Femur (tissue), 1 donor: ENCODE measurements at regions not wholly inside any gene's neighbourhood (a gene's known extent, or its start where the extent isn't known, plus 50 kb on each side); places are given as distances from the start of the nearest gene placed in this dataset.
"Not testable (repeated sequence)": the region's sequence is repeated elsewhere in the genome, so short reads cannot be mapped to it uniquely, and the experiment has no call there.

Experiments used
- DNase-seq: peaks from one replicate; pipeline ENCODE4 v3.0.0-alpha.2; 2017

DNA sequence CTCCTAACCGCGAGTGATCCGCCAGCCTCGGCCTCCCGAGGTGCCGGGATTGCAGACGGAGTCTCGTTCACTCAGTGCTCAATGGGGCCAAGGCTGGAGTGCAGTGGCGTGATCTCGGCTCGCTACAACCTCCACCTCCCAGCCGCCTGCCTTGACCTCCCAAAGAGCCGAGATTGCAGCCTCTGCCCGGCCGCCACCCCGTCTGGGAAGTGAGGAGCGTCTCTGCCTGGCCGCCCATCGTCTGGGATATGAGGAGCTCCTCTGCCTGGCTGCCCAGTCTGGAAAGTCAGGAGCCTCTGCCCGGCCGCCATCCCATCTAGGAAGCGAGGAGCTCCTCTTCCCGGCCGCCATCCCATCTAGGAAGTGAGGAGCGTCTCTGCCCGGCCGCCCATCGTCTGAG, 58.8 kb upstream of the ANKRD30BL start:
- DNase-seq: not testable (repeated sequence)

DNA sequence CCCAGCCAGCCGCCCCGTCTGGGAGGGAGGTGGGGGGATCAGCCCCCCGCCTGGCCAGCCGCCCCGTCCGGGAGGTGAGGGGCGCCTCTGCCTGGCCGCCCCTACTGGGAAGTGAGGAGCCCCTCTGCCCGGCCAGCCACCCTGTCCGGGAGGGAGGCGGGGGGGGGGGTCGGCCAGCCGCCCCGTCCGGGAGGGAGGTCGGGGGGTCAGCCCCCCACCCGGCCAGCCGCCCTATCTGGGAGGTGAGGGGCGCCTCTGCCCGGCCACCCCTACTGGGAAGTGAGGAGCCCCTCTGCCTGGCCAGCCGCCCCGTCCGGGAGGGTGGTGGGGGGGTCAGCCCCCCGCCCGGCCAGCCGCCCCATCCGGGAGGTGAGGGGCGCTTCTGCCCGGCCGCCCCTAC, 60.1 kb upstream of the ANKRD30BL start:
- DNase-seq: not testable (repeated sequence)

DNA sequence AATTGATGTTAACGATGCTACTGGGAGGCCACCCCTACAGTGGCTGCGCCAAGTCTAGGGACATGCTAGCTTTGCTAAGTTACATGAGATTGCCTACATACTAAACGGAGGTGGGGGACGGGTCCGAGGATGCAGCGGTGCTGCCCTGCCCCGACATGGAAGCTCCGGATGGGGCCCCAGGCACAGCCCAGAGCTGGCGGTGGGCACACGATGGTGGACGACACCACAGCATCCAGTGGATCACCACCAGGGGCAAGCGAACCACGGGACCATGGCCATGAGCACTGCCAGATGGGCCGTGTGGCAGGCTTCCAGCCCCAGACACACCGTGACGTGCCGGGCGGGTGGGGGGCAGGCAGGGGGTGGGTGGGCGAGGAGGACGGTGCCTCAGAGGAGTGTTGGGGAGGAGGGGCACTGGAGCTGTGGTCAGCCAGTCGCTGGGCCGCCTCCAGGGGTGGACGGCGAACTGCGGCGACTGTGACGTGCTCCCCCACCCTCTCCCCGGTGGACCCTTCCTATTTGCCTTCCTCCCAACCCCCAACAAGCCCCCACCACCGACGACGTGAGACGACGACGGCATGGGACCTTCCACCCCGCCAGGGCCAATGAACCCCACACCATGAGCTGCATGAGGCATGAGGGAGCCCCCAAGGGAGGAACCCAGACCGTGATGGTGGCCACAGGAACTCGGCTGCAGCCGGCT, 90.6 kb upstream of the ANKRD30BL start:
- DNase-seq: no peak

DNA sequence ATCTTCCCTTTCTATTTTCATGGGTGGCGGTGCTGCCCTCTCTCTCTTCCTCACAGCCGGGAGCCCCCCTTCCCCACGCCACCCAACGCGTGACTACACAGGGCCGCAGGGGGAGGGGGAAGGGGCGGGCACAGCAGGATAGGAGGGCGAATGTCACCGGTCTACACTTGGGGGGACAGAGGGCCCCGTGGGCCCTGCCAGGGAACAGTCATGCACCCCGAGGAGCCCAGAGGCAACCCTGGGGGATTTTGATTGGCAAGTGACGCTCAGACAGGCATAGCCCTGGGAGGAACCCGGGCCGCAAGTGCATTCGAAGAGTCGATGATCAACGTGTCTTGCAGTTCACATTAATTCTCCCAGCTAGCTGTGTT, 91.1 kb upstream of the ANKRD30BL start:
- DNase-seq: no peak

DNA sequence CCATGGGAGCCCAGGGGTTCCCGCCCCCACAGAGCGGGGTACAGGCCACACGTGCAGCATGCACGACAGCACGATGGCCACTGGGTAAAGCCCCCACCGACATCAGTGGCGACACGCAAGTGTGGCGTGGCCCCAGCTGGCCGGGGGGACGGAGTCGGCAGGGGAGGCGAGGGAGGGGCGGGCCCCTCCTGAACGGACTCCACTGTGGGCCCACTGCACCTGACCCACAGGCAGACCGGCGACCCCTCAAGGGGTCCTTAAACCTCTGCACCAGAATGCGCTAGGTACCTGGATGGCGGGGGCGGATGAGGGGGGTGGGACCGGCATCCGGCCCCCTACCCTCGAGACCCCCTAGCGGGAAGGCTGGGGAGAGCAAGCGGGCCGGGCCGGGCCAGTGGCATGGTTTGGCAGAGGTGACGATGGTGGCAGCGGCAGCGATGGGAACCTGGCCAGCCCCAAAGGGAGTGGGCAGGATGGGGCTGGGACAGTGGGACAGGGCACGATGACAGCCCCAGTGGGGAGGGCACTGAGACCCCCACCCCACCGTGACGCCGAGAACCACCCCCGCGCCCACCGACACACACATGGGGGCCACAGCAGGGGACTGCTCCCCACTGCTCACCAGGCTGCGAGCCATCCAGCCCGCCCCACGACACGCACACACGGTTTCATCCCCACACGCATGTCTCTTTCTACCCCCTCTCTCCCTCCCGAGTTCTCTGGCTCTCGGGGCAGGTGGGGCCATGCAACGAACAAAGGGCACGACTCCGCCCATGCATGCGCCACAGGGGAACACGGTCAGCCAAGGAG, 91.9 kb upstream of the ANKRD30BL start:
- no peak for DNase-seq

DNA sequence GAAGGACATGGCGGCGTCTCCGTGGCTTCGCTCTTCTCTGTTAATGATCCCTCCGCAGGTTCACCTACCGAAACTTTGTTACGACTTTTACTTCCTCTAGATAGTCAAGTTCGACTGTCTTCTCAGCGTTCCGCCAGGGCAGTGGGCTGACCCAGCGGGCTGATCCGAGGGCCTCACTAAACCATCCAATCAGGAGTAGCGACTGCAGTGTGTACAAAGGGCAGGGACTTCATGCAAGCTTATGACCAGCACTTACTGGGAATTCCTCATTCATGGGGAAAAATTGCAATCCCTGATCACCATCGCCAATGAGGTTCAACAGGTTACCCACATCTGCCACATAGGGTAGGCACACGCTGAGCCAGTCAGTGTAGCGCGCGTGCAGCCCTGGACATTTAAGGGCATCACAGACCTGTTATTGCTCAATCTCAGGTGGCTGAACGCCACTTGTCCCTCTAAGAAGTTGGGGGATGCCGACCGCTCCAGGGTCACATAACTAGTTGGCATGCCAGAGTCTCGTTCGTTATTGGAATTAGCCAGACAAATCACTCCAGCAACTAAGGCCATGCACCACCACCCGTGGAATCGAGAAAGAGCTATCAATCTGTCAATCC, 92.7 kb upstream of the ANKRD30BL start:
- DNase-seq: not testable (repeated sequence)

DNA sequence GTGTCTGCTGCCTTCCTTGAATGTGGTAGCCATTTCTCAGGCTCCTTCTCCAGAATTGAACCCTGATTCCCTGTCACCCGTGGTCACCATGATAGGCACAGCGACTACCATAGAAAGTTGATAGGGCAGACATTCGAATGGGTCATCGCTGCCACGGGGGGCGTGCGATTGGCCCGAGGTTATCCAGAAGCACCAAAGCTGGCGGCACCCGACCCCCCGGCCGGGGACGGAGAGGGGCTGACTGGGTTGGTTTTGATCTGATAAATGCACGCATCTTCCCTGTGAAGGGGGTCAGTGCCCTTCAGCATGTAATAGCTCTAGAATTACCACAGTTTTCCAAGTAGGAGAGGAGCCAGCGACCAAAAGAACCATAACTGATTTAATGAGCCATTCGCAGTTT, 94.0 kb upstream of the ANKRD30BL start:
- no peak for DNase-seq

DNA sequence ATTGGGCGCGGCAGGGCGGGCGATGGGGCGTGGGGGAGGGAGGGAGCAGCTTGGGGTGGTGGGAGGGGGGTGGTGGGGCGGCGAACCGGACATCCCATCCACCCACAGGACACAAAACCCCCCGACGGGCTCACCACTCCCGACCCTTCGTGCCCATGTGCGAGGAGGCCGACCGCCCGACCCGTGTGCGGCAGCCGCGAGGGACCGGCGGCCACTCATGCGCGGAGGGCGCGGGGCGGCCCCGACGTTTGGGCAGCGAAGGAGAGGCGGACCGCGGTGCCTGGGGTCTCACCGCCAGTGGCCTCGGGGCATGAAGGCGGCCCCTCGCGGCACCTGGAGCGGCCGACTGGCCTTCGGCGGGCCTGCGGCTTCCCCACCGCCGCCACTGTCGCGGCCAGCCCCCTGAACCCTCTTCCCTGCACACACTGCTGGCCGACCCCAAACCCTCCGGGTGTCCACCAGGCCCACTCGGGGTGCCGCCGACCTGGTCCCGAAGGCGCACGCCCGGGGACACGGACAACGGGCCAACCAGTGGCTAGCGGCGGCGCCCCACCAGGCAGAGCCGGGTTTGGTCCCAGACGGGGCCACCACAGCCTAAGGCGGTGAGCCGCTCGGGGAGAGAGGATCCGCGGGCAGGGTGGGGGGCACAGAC, 94.6 kb upstream of the ANKRD30BL start:
- no peak for DNase-seq

DNA sequence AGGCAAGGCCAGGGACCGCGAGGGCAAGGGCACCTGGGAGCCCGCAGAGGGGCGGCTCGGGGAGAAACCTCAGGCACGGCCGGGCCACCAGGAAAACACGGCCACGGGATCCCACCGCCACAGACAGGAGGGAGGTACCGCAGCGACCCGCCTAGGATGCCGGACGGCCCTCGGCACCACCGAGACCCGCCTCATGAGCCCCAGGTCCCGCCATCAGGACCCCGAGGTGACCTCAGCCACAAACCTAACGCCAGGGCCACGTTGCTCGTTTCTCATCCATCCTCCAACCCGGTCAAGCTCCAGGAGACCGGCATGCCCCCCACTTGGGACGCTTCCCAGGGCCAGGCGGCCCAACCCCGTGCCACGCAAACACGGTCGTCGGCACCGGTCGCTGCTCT, 95.2 kb upstream of the ANKRD30BL start:
- not testable (repeated sequence) for DNase-seq

DNA sequence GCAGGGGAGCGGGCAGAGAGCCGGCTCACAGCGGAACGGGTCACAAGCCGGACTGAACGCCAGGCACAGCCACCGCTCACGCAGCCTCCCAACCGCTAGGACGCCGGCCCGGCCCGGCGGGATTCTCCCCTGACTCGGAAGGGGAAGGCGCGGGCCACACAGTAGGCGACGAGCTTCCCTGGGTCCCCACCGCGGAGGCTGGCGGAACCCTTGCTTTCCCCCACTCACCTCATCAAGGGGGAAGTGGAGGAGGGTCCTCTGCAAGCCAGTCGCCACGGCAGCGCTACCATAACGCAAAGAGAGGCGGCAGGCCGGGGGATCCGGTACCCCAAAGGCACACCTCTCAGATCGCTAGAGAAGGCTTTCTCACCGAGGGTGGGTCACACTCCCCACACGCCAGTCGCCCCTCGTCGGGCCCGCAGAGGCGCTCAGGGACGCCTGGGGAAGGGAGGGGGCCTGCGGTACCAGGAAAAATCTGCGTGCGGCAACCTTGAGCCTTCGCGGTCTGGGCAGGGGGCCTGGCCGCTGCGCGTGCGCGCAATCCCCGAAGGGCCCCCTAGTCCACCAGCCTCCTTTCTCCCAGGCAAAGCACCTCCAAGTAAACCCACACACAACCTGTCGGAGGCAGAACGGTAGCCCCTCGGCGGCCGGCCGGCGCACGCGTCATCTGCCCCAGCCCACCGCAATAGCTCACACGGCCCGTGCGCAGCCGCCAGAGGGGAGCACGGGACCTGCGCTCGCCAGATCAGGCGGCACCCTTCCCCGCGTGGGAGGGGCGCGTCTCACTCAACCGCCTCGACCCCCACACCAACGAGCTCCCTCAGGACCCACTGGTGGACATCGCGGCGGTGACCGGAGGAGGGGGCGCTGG, 95.8 kb upstream of the ANKRD30BL start:
- not testable (repeated sequence) for DNase-seq

DNA sequence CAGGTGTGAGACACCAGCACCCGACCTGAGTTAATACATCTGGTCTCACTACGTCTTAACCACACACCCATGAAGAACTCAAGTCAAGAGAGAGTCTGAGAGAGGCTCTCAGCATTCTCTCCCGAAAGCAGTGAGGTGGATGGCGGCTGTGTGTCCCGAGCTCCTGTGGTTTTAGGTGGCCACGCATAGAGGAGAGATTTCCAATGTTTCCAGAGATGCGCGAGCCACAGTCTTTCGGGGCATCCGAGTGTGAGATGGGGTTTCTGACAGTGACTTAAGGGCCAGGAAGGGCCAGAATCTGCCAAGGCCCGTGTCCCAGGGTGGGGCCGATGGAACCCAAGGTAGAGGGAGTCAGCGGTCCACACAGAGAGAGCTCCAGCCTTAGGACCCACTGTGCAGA, 97.5 kb upstream of the ANKRD30BL start:
- DNase-seq: not testable (repeated sequence)

DNA sequence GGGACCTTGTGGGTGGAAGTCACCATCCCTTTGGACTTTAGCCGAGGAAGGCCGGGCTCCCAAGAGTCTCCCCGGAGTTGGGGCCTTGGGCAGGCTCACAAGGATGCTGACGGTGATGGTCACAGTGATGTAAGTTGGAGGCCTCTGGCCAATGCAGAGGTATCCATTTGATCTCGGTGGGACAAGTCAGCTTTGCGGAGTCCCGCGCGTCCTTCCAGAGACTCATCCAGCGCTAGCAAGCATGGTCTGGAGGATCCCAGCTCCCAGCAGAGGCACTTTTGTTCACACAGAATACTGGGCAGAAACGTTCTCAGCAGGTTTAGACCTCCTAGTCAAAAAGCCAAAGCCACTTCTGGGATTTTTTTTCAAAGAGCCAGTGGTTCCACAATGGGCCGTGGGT, 103.8 kb upstream of the ANKRD30BL start:
- DNase-seq: not testable (repeated sequence)

DNA sequence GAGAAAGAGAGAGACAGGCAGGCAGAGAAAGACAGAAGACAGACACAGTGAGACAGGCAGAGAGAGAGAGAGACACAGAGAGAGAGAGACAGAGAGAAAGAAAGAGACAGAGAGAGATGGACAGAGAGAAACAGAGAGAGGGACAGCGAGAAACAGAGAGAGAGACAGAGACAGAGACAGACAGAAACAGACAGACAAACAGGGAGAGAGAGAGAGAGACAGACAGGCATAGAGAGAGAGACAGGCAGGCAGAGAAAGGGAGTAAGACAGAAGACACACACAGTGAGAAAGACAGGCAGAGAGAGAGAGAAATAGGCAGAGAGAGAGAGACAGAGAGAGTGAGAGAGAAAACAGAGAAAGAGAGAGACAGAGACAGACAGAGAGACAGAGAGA, 105.3 kb upstream of the ANKRD30BL start:
- no peak for DNase-seq

DNA sequence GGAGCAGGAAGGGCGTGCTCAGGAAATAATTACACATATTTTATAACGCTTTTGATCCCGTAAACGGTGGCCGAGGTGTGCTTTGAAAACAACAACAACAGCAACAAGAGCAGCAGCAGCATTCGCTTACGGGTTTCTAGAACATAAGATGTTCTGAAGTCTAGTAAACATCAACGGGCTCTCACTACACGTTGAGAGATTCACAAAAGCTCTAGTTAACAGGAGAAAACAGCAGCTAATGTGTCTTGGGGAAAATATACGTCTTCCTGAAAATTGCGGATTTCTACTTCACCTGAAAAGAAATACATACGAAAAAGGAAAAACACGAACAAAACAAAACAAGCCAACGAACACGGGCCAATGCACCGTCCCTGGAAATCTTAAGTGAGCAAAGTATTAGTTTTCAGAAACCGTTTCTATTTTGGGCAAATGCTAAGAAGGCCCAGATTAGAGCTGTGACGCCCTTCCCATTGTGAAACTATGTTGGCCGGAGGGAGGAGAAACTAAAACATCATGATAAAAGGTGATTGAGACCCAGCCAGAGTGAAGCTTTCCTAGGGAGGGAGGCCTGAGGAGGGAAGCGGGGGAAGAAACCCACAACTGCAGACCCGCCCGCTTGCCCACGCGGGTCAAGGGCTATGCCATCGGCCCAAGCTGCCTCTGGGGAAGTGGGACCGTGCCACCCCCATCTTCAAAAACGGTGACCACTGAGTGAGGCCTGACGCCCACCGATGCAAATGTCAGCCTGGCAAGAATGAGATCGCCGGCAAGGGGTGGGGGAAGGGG, 105.9 kb upstream of the ANKRD30BL start:
- DNase-seq: peak; percentile 37

DNA sequence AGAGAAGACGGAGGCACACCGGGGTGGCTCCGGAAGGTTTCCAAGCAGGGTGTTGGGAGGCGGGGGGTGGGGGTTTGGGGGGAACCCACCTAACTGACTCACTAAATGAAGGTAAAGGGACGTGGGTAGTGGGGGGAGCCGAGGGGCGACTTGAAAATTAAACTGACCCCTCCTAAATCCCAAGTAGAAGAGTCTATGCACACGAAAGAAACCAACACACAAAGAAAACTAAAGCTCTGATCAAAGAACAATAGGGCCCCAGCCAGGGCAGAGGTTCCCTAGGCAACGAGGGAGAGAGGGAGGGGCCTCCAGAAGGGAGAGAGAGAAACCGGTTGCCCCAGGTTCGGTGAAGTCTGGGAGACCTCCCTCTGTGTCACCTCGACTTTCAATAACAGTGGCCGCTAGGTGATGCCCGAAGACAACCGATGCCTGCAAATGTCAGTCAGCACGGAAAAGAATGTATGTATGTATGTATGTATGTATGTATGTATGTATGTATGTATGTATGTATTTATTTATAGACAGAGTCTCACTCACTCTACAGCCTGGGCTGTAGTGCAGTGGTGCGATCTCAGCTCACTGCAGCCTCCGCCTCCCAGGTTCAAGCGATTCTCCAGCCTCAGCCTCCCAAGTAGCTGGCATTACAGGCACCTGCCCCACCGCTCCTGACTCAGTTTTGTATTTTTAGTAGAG, 106.7 kb upstream of the ANKRD30BL start:
- peak; percentile 69 for DNase-seq

DNA sequence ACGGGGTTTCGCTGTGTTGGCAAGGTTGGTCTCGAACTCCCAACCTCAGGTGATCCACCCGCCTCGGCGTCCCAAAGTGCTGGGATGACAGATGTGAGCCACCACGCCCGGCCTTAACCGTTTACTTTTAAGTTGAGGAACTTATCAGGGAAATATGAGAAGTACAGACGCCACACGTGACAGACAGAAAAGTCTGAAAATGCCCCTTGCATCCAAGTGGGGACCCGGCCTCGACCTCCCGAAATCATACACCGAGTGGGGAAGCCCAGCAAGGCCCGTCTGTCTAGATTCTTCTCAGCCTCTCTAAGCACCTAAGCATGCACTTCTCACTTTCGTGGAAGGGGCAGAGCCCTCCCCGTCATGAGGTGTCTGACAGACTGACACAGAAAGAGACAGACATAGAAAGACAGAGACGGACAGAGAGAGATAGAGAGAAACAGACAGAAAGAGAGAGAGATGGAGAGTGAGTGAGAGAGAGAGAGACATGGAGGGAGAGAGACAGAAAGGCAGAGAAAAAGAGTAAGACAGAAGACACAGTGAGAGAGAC, 107.3 kb upstream of the ANKRD30BL start:
- DNase-seq: no peak

DNA sequence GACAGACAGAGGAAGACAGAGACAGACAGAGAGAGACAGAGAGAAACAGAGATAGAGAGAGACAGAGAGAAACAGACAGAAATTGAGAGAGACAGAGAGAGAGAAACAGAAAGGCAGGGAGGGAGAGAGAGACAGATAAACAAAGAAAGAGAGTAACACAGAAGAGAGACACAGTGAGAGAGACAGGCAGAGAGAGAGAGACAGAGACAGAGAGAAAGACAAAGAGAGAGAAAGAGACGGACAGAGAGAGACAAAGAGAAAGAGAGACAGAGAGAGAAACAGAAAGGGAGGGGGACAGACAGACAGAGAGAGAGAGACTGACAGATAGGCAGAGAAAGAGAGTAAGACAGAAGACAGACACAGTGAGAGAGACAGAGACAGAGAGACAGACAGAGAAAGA, 108.5 kb upstream of the ANKRD30BL start:
- DNase-seq: no peak

DNA sequence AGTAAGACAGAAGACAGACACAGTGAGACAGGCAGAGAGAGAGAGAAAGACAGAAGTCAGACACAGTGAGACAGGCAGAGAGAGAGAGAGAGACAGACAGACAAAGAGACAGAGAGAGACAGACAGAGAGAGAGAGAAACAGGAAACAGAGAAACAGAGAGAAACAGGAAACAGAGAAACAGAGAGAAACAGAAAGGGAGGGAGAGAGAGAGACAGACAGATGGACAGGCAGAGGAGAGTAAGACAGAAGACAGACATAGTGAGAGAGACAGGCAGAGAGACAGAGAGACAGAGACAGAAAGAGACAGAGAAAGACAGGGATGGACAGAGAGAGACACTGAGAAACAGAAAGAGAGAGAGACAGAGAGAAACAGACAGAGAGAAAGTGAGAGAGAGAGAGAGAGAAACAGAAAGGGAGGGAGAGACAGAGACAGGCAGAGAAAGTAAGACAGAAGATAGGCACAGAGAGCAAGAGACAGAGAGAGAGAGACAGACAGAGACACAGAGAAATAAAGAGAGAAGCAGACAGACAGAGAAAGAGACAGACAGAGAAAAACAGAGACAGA, 109.3 kb upstream of the ANKRD30BL start:
- DNase-seq: no peak

DNA sequence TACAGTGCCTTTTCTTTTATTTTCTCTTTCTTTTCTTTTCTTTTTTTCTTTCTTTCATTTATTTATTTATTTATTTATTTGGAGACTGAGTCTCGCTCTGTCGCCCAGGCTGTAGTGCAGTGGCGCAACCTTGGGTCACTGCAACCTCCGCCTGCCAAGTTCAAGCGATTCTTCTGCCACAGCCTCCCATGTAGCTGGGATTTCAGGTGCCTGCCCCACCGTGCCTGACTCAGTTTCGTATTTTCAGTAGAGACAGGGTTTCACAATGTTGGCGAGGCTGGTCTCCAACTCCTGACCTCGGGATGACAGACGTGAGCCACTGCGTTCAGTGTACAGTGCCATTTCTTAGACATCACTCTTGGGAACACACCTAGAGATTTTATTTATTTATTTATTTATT, 110.0 kb upstream of the ANKRD30BL start:
- not testable (repeated sequence) for DNase-seq

DNA sequence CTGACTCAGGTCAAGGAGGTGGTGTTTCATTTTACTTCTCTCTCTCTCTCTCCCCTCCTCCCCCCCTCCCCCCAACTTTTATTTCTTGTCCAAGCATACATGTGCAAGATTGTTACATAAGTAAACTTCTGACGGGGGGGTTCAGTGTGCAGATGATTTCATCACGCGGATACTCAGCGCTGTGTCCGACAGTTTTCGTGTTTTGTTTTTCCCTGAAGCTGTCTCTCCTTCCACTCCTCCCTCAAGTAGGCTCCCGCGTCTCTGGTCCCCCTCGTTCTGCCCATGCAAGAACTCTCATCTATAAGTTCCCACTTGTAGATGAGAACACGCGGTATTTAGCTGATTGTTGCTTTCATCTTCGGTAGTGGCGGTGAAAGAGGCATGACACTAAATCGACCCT, 111.0 kb upstream of the ANKRD30BL start:
- DNase-seq: no peak
